ENCODE measurements at regions not wholly inside any gene's neighbourhood (a gene's known extent, or its start where the extent isn't known, plus 50 kb on each side); places are given as distances from the start of the nearest gene placed in this dataset.
A peak's percentile ranks its signal among the peaks of the same experiment; 100 is the strongest.

DNA sequence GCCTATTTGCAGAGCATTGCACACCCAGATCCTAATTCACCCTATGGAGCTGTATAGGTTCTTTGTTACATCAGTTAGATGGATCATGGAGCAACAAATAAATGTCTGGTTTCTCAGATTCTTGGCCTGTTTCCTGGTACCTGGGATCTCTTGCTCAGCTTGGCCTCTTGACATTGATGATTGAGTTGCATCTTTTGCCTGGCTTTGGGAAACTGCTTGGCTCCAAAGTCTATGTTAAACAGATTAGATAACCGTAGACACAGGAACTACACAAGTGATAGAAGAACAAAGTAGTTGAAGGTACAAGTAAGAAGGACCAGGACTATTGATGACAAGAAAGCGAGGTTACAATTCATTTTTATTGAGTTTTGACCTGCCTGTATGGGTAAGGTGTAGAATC, 77.3 kb downstream of the TMEM100 start:
- 92 to 95% methylated on average over 2 of the region's 2 CpGs for WGBS, 2 donors
- H3K4me3 ChIP-seq = no peak overlapping the region
- H3K9me3 ChIP-seq = no peaks in the 10 kb centered on the region
- no peaks in the 10 kb centered on the region for H3K27me3 ChIP-seq
- peaks cover 0 to 8% (median 0%) of the 10 kb centered on the region in 4 donors for H3K4me1 ChIP-seq
- no peaks in the 10 kb centered on the region for H3K36me3 ChIP-seq
- no peak for DNase-seq (ENCODE audit: low spot score in 2 of 2)
- no peak overlapping the region for H3K27ac ChIP-seq
- no peak for TF ChIP-seq POLR2A (IDR thresholded peaks at IDR 0.05)
- TF ChIP-seq CTCF (IDR thresholded peaks at IDR 0.05) = no peak
- TF ChIP-seq EP300 (IDR thresholded peaks at IDR 0.05) = no peak

DNA sequence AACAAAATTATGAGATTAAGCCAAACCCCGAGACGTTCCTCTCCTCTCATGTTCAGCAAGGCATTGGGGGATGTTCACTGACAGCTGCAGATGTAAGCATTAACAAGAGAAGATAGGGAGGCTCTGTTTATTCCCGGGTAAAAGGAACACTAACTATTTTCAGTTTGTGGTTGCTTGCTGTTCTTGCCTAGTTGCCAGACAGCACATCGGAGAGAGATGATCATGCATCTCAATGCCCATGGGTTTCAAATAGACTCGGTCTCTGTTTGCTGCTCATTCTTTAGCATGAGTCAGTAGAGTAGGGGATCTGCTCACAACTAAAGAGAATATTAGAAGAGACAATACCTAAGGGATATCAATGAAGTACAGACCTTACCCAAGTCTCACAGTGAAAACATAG, 78.3 kb downstream of the TMEM100 start:
- no peak overlapping the region for H3K27ac ChIP-seq
- DNase-seq (ENCODE audit: low spot score in 2 of 2) = no peak
- peaks cover 0 to 8% (median 0%) of the 10 kb centered on the region in 4 donors for H3K4me1 ChIP-seq
- 72 to 78% methylated on average over 5 of the region's 5 CpGs for WGBS, 2 donors
- no peaks in the 10 kb centered on the region for H3K36me3 ChIP-seq
- no peaks in the 10 kb centered on the region for H3K9me3 ChIP-seq
- H3K4me3 ChIP-seq = no peak overlapping the region
- no peaks in the 10 kb centered on the region for H3K27me3 ChIP-seq
- TF ChIP-seq CTCF (IDR thresholded peaks at IDR 0.05) (no peak), POLR2A (IDR thresholded peaks at IDR 0.05) (no peak), EP300 (IDR thresholded peaks at IDR 0.05) (no peak)

- Histone ChIP-seq H3K4me3 (no peak overlapping the region), H3K4me1 (peaks cover 0 to 8% (median 0%) of the 10 kb centered on the region in 4 donors), H3K27ac (no peak overlapping the region), H3K36me3 (no peaks in the 10 kb centered on the region), H3K27me3 (no peaks in the 10 kb centered on the region), H3K9me3 (no peaks in the 10 kb centered on the region)
- no peak for DNase-seq (ENCODE audit: low spot score in 2 of 2)
- TF ChIP-seq CTCF (IDR thresholded peaks at IDR 0.05) (no peak), EP300 (IDR thresholded peaks at IDR 0.05) (no peak), POLR2A (IDR thresholded peaks at IDR 0.05) (no peak)
- WGBS, 2 donors = 68 to 71% methylated on average over 1 of the region's 1 CpG
These were observed 79.9 kb downstream of the TMEM100 start for GRCh38 chr17:55642741-55643140.

DNA sequence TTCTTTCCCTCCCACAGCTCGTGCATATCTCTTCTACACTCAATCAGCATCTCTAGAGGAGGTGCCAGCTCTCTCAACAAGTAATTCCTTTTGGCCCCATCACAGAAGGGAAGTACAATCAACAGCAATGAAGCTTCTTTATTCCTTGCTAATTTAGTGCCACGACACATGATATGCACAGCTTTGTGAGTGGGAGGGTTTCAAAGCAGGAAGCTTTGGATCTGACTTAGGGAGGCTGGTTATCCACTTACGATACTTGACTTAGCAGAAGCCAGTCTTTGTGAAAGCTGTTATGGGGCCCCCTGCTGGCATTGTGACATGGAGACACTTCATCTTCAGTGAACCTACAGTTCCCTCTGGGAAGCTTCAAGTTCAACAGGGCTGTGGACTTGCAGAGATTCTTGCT, 81.0 kb downstream of the TMEM100 start:
- Histone ChIP-seq H3K4me3 (no peak overlapping the region), H3K9me3 (no peaks in the 10 kb centered on the region), H3K27me3 (no peaks in the 10 kb centered on the region), H3K4me1 (peaks cover 0 to 8% (median 0%) of the 10 kb centered on the region in 4 donors), H3K36me3 (no peaks in the 10 kb centered on the region), H3K27ac (no peak overlapping the region)
- TF ChIP-seq POLR2A (IDR thresholded peaks at IDR 0.05) (no peak), EP300 (IDR thresholded peaks at IDR 0.05) (no peak), CTCF (IDR thresholded peaks at IDR 0.05) (peak; percentile 46 to 79 (median 65))
- WGBS, 2 donors = 23% methylated on average over 3 of the region's 3 CpGs
- DNase-seq (ENCODE audit: low spot score in 2 of 2) = peak; percentile 54 to 78

DNA sequence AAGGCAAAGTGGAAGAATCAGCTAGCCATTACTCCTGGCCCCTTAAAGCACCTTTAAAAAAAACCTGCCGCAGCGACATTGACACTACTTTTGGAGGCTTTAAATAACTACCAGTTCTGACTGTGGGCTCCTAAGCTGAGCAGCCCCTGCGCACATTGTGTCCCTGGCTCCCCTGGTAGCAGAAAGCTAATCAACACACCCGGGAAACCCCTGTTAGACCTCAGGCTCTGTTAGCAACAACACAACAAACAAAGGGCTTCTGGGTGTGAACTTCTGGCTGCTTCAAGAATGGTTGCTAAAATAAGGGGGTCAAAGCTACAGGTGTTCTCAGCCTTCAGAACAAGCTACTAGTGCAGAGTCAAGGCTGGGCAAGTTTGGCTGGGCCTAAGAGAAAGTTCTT, 83.6 kb downstream of the TMEM100 start:
- Histone ChIP-seq H3K9me3 (no peaks in the 10 kb centered on the region), H3K36me3 (no peaks in the 10 kb centered on the region), H3K27ac (no peak overlapping the region), H3K27me3 (no peaks in the 10 kb centered on the region), H3K4me3 (no peak overlapping the region), H3K4me1 (peaks cover 0 to 22% (median 0%) of the 10 kb centered on the region in 4 donors)
- TF ChIP-seq CTCF (IDR thresholded peaks at IDR 0.05) (no peak), POLR2A (IDR thresholded peaks at IDR 0.05) (no peak), EP300 (IDR thresholded peaks at IDR 0.05) (no peak)
- DNase-seq (ENCODE audit: low spot score in 2 of 2) = no peak
- 59 to 70% methylated on average over 4 of the region's 4 CpGs for WGBS, 2 donors
